ENCODE measurements at regions not wholly inside any gene's neighbourhood (a gene's known extent, or its start where the extent isn't known, plus 50 kb on each side); places are given as distances from the start of the nearest gene placed in this dataset.

GRCh38 chr3:65052101-65052500 is 364.3 kb upstream of the ADAMTS9 start:
- TF ChIP-seq CTCF (IDR thresholded peaks at IDR 0.05) (no peak), POLR2A (IDR thresholded peaks at IDR 0.05) (no peak)
